CD14-positive monocyte (primary cell): ENCODE measurements at regions not wholly inside any gene's neighbourhood (a gene's known extent, or its start where the extent isn't known, plus 50 kb on each side); places are given as distances from the start of the nearest gene placed in this dataset.

Experiments used
- DNase-seq, 3 donors: peaks; one replicate each; pipeline ENCODE4 v3.0.0-alpha.2; 2011 to 2022
- H2AFZ ChIP-seq: 2 replicates; pipeline ENCODE4 v1.6.0; 2012; ENCODE audit warnings: mild to moderate bottlenecking, low read depth, low read length, inconsistent platforms; ENCODE audit not compliant: insufficient read depth, poor library complexity, severe bottlenecking
- H3K27ac ChIP-seq, 2 donors: 1 replicate in 1 of 2; 2 replicates in 1 of 2; pipeline ENCODE4 v1.5.1; 2012 to 2013; ENCODE audit warnings: low read length in 2 of 2, control low read depth in 1 of 2, inconsistent platforms in 1 of 2, low read depth in 1 of 2, mild to moderate bottlenecking in 1 of 2
- H3K27me3 ChIP-seq, 2 donors: one replicate each; pipeline versions ENCODE4 v1.6.0 to v1.6.1; 2011 to 2013; ENCODE audit warnings: low read length in 2 of 2; ENCODE audit not compliant: control insufficient read depth in 2 of 2, insufficient read depth in 2 of 2
- H3K36me3 ChIP-seq, 2 donors: replicated peaks in 1 of 2; 1 replicate in 1 of 2; 2 replicates in 1 of 2; pipeline versions ENCODE4 v1.5.1 to v1.6.1; 2012 to 2013; ENCODE audit warnings: low read length in 2 of 2, control low read depth in 1 of 2, inconsistent platforms in 1 of 2, mild to moderate bottlenecking in 1 of 2; ENCODE audit not compliant: insufficient read depth in 2 of 2, control insufficient read depth in 1 of 2
- H3K4me1 ChIP-seq, 2 donors: 1 replicate in 1 of 2; 2 replicates in 1 of 2; pipeline versions ENCODE4 v1.5.1 to v1.6.1; 2012 to 2013; ENCODE audit warnings: low read length in 2 of 2, control low read depth in 1 of 2, inconsistent platforms in 1 of 2, mild to moderate bottlenecking in 1 of 2, moderate library complexity in 1 of 2; ENCODE audit not compliant: insufficient read depth in 2 of 2, control insufficient read depth in 1 of 2
- H3K4me2 ChIP-seq: replicated peaks from 2 replicates; pipeline ENCODE3; 2012; ENCODE audit warnings: low read length, moderate library complexity, mild to moderate bottlenecking; ENCODE audit not compliant: poor library complexity, severe bottlenecking; ENCODE audit errors: extremely low read depth
- H3K4me3 ChIP-seq, 3 experiments: fragments of 200-600 bp in 1 of 3; sonication (generic) in 1 of 3; replicated peaks in 1 of 3; 1 replicate in 2 of 3; 2 replicates in 1 of 3; pipeline ENCODE4 v1.5.1; 2011 to 2013; ENCODE audit warnings: low read length in 3 of 3, mild to moderate bottlenecking in 3 of 3, control low read depth in 2 of 3, low read depth in 2 of 3, inconsistent platforms in 1 of 3, moderate library complexity in 1 of 3
- H3K79me2 ChIP-seq: 2 replicates; pipeline ENCODE4 v1.6.0; 2012; ENCODE audit warnings: mild to moderate bottlenecking, control low read depth, inconsistent platforms, low read length, moderate library complexity; ENCODE audit not compliant: insufficient read depth
- H3K9ac ChIP-seq: 2 replicates; pipeline ENCODE4 v1.6.0; 2017; ENCODE audit warnings: low read length, mild to moderate bottlenecking; ENCODE audit not compliant: insufficient read depth, poor library complexity, severe bottlenecking
- H3K9me3 ChIP-seq, 2 donors: replicated peaks in 1 of 2; 1 replicate in 1 of 2; 2 replicates in 1 of 2; pipeline versions ENCODE4 v1.5.1 to v1.6.1; 2012 to 2013; ENCODE audit warnings: low read length in 2 of 2, control low read depth in 1 of 2; ENCODE audit not compliant: control insufficient read depth in 1 of 2, insufficient read depth in 1 of 2
- H4K20me1 ChIP-seq: 2 replicates; pipeline ENCODE4 v1.6.0; 2012; ENCODE audit warnings: mild to moderate bottlenecking, low read length, control low read depth, moderate library complexity; ENCODE audit not compliant: insufficient read depth
- H3K27ac Mint-ChIP-seq, 7 donors: one replicate each; pipeline ENCODE4 v1.8.0; 2020; ENCODE audit warnings: mild to moderate bottlenecking in 7 of 7, mixed read lengths in 7 of 7, moderate library complexity in 6 of 7, inconsistent platforms in 2 of 7
- H3K27me3 Mint-ChIP-seq, 3 donors: one replicate each; pipeline ENCODE4 v1.8.0; 2021 to 2022; ENCODE audit warnings: low read depth in 3 of 3, mild to moderate bottlenecking in 3 of 3, mixed read lengths in 3 of 3, moderate library complexity in 3 of 3, inconsistent platforms in 1 of 3
- H3K36me3 Mint-ChIP-seq, 2 donors: one replicate each; pipeline ENCODE4 v1.8.0; 2020; ENCODE audit warnings: mixed read lengths in 2 of 2, inconsistent platforms in 1 of 2, mild to moderate bottlenecking in 1 of 2
- H3K4me1 Mint-ChIP-seq: one replicate; pipeline ENCODE4 v1.8.0; 2020; ENCODE audit warnings: mild to moderate bottlenecking, mixed read lengths
- H3K4me3 Mint-ChIP-seq, 2 donors: one replicate each; pipeline ENCODE4 v1.8.0; 2020; ENCODE audit warnings: mild to moderate bottlenecking in 2 of 2, mixed read lengths in 2 of 2, moderate library complexity in 1 of 2
- H3K9me3 Mint-ChIP-seq, 7 donors: one replicate each; pipeline ENCODE4 v1.8.0; 2020 to 2022; ENCODE audit warnings: mixed read lengths in 7 of 7, mild to moderate bottlenecking in 6 of 7, moderate library complexity in 6 of 7, inconsistent platforms in 2 of 7
- CTCF ChIP-seq: fragments of 200-600 bp; IDR thresholded peaks from one replicate; pipeline ENCODE4 v1.8.0; 2022; ENCODE audit warnings: antibody characterized with exemption, mild to moderate bottlenecking
- WGBS: methylation state at CpG from one replicate; pipeline ENCODE4 v1.1.5; 2013; ENCODE audit warnings: missing lambda C conversion rate; ENCODE audit not compliant: insufficient coverage; 5-methylcytosine and 5-hydroxymethylcytosine counted together
- intact Hi-C, 2 donors: fragments of 100-400 bp; cut with micrococcal nuclease; formaldehyde crosslinking; loops; one replicate each; pipeline versions ENCODE4 v1.15.0 to v1.15.1; 2023

- H3K27ac ChIP-seq: no peak overlapping the region
- H3K9me3 ChIP-seq: peaks cover 0 to 11% of the 10 kb centered on the region in 2 donors
- H3K4me2 ChIP-seq: no peak overlapping the region
- H3K4me3 ChIP-seq: no peak overlapping the region
- no peaks in the 10 kb centered on the region for H3K4me1 ChIP-seq
- peaks cover 0 to 7% (median 2%) of the 10 kb centered on the region in 7 donors for H3K9me3 Mint-ChIP-seq
- H3K27me3 Mint-ChIP-seq: no peaks in the 10 kb centered on the region
- H3K4me1 Mint-ChIP-seq: no peaks in the 10 kb centered on the region
- TF ChIP-seq CTCF: no peak
- H3K36me3 Mint-ChIP-seq: no peaks in the 10 kb centered on the region
- no peak for DNase-seq
- H3K79me2 ChIP-seq: no peaks in the 10 kb centered on the region
- no peak overlapping the region for H2AFZ ChIP-seq
- H3K27me3 ChIP-seq: no peaks in the 10 kb centered on the region
- H3K27ac Mint-ChIP-seq: no peak overlapping the region
- no peaks in the 10 kb centered on the region for H3K36me3 ChIP-seq
- no peak overlapping the region for H3K9ac ChIP-seq
- H3K4me3 Mint-ChIP-seq: no peak overlapping the region
- intact Hi-C loops: no loop called here
- no CpG with 5 or more reads among the region's 2 CpGs for WGBS
- H4K20me1 ChIP-seq: no peaks in the 10 kb centered on the region
Measured at GRCh38 chr11:39617971-39618370, 1841.5 kb downstream of the LRRC4C start.

- peaks cover 0 to 1% (median 0%) of the 10 kb centered on the region in 3 donors for H3K27me3 Mint-ChIP-seq
- WGBS: no CpG with 5 or more reads among the region's 1 CpG
Measured at GRCh38 chr11:39589391-39589790, 1870.1 kb downstream of the LRRC4C start.

More at GRCh38 chr11:39589391-39589790, 1870.1 kb downstream of the LRRC4C start:
- Histone ChIP-seq H3K9ac (no peak overlapping the region), H3K36me3 (no peaks in the 10 kb centered on the region), H3K4me1 (no peaks in the 10 kb centered on the region), H3K27ac (no peak overlapping the region), H4K20me1 (no peaks in the 10 kb centered on the region), H2AFZ (no peak overlapping the region), H3K79me2 (no peaks in the 10 kb centered on the region), H3K4me3 (no peak overlapping the region), H3K27me3 (no peaks in the 10 kb centered on the region), H3K4me2 (no peak overlapping the region), H3K9me3 (peaks cover 0 to 4% of the 10 kb centered on the region in 2 donors)
- TF ChIP-seq CTCF: no peak
- Mint-ChIP-seq H3K27ac (no peak overlapping the region), H3K36me3 (no peaks in the 10 kb centered on the region), H3K4me3 (no peak overlapping the region), H3K4me1 (no peaks in the 10 kb centered on the region), H3K9me3 (peaks cover 0 to 7% (median 0%) of the 10 kb centered on the region in 7 donors)
- no peak for DNase-seq
- intact Hi-C loops: loop anchor here in 1 of 2 donors (10.0 kb wide), 1 partner anchor 1065 kb away; no protein-coding TSS in a partner anchor
